ENCODE measurements at regions not wholly inside any gene's neighbourhood (a gene's known extent, or its start where the extent isn't known, plus 50 kb on each side); places are given as distances from the start of the nearest gene placed in this dataset.

GRCh38 chr20:50395251-50395729, 114.9 kb upstream of the PTPN1 start:
- H3K36me3 ChIP-seq (ENCODE audit: insufficient read depth, low read length): no peaks in the 10 kb centered on the region
- H3K27me3 ChIP-seq (ENCODE audit: insufficient read depth, low read length): no peaks in the 10 kb centered on the region
- peaks cover 26% of the 10 kb centered on the region for H3K4me1 ChIP-seq (ENCODE audit: control insufficient read depth, insufficient read depth, low read length, unreplicated experiment)
- no peak overlapping the region for H2AFZ ChIP-seq (ENCODE audit: low read length, unreplicated experiment)
- no peak overlapping the region for H3K4me3 ChIP-seq (ENCODE audit: low read depth, low read length)
- peak overlapping the region; percentile 53; the same call in 1 of the 2 replicates for H3K27ac ChIP-seq (ENCODE audit: low read depth, low read length)
- H3K79me2 ChIP-seq (ENCODE audit: control insufficient read depth, insufficient read depth, low read length, unreplicated experiment): no peaks in the 10 kb centered on the region

GRCh38 chr20:50395914-50396488, 114.2 kb upstream of the PTPN1 start:
- Histone ChIP-seq H3K27me3 (ENCODE audit: insufficient read depth, low read length) (no peaks in the 10 kb centered on the region), H2AFZ (ENCODE audit: low read length, unreplicated experiment) (no peak overlapping the region), H3K27ac (ENCODE audit: low read depth, low read length) (peak overlapping the region; percentile 53; the same call in 1 of the 2 replicates), H3K79me2 (ENCODE audit: control insufficient read depth, insufficient read depth, low read length, unreplicated experiment) (no peaks in the 10 kb centered on the region), H3K36me3 (ENCODE audit: insufficient read depth, low read length) (no peaks in the 10 kb centered on the region), H3K4me1 (ENCODE audit: control insufficient read depth, insufficient read depth, low read length, unreplicated experiment) (peaks cover 26% of the 10 kb centered on the region), H3K4me3 (ENCODE audit: low read depth, low read length) (no peak overlapping the region)

DNA sequence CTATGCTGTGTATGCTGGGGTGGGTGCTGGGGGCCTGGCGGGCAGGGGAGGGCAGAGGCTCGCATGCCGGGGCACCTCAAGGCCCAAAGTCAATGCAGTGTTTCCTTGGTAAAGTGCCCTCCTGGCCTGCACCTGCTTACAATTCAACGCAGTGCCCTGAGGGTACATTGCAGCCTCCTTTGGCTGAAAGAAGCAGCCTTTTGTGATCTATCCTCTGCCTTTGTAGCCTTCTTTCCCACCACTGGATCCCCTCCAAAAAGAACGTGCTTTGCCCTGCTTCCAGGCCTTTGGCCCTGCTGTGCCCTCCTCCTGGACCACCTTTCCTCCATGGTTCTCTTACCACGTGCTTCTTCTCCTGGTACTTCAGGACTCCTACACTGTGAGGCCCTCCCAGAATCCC, 113.6 kb upstream of the PTPN1 start:
- H3K4me3 ChIP-seq (ENCODE audit: low read depth, low read length): no peak overlapping the region
- no peak overlapping the region for H2AFZ ChIP-seq (ENCODE audit: low read length, unreplicated experiment)
- H3K27ac ChIP-seq (ENCODE audit: low read depth, low read length): no peak overlapping the region
- no peaks in the 10 kb centered on the region for H3K79me2 ChIP-seq (ENCODE audit: control insufficient read depth, insufficient read depth, low read length, unreplicated experiment)
- H3K36me3 ChIP-seq (ENCODE audit: insufficient read depth, low read length): no peaks in the 10 kb centered on the region
- no peaks in the 10 kb centered on the region for H3K27me3 ChIP-seq (ENCODE audit: insufficient read depth, low read length)
- peaks cover 26% of the 10 kb centered on the region for H3K4me1 ChIP-seq (ENCODE audit: control insufficient read depth, insufficient read depth, low read length, unreplicated experiment)

GRCh38 chr20:50397058-50397457, 113.1 kb upstream of the PTPN1 start:
- Histone ChIP-seq H3K4me3 (ENCODE audit: low read depth, low read length) (no peak overlapping the region), H3K27ac (ENCODE audit: low read depth, low read length) (no peak overlapping the region), H3K36me3 (ENCODE audit: insufficient read depth, low read length) (no peaks in the 10 kb centered on the region), H3K4me1 (ENCODE audit: control insufficient read depth, insufficient read depth, low read length, unreplicated experiment) (peaks cover 26% of the 10 kb centered on the region), H3K79me2 (ENCODE audit: control insufficient read depth, insufficient read depth, low read length, unreplicated experiment) (no peaks in the 10 kb centered on the region), H3K27me3 (ENCODE audit: insufficient read depth, low read length) (no peaks in the 10 kb centered on the region), H2AFZ (ENCODE audit: low read length, unreplicated experiment) (no peak overlapping the region)

DNA sequence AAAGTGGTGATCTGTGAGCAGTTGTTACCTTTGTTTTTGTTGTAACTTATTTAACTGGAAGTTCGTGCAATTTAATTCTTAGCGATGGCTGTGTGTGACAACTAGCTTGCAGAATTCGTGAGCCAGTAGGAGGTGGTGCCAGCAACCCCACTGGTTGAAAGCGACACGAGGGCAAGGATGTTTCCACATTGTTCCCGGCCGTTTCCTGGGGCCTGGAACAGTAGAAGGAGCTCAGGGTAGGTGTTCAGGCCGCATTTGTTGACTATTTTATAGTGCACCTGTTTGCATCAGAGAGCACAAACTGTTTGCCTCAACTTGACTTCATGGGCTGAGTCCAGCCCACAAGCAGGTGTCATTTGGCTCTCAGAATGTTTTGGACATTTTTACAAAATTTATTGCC, 112.1 kb upstream of the PTPN1 start:
- H3K36me3 ChIP-seq (ENCODE audit: insufficient read depth, low read length): no peaks in the 10 kb centered on the region
- no peaks in the 10 kb centered on the region for H3K27me3 ChIP-seq (ENCODE audit: insufficient read depth, low read length)
- no peaks in the 10 kb centered on the region for H3K79me2 ChIP-seq (ENCODE audit: control insufficient read depth, insufficient read depth, low read length, unreplicated experiment)
- H3K4me3 ChIP-seq (ENCODE audit: low read depth, low read length): no peak overlapping the region
- H3K27ac ChIP-seq (ENCODE audit: low read depth, low read length): no peak overlapping the region
- H3K4me1 ChIP-seq (ENCODE audit: control insufficient read depth, insufficient read depth, low read length, unreplicated experiment): peaks cover 26% of the 10 kb centered on the region
- H2AFZ ChIP-seq (ENCODE audit: low read length, unreplicated experiment): no peak overlapping the region

DNA sequence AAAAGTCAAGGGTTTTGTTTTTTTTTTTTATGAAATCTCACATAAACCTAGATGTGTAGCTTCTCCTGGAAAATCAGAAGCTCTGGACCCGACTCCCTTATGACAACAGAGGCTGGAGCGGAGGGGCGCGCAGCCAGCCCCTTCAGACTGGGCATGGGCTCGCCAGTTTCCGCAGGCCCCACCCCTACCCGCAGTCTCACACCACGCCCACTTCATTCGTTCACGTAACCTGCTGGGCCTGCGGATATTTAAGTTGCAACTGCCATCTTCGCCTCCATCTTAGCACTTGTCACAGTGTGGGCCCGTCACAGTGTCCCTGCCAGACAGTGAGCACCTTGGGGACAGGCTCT, 111.7 kb upstream of the PTPN1 start:
- H2AFZ ChIP-seq (ENCODE audit: low read length, unreplicated experiment): no peak overlapping the region
- no peaks in the 10 kb centered on the region for H3K79me2 ChIP-seq (ENCODE audit: control insufficient read depth, insufficient read depth, low read length, unreplicated experiment)
- no peaks in the 10 kb centered on the region for H3K27me3 ChIP-seq (ENCODE audit: insufficient read depth, low read length)
- H3K4me1 ChIP-seq (ENCODE audit: control insufficient read depth, insufficient read depth, low read length, unreplicated experiment): peaks cover 26% of the 10 kb centered on the region
- H3K27ac ChIP-seq (ENCODE audit: low read depth, low read length): no peak overlapping the region
- H3K36me3 ChIP-seq (ENCODE audit: insufficient read depth, low read length): no peaks in the 10 kb centered on the region
- no peak overlapping the region for H3K4me3 ChIP-seq (ENCODE audit: low read depth, low read length)

GRCh38 chr20:50398821-50399554, 111.2 kb upstream of the PTPN1 start:
- Histone ChIP-seq H3K4me1 (ENCODE audit: control insufficient read depth, insufficient read depth, low read length, unreplicated experiment) (peaks cover 32% of the 10 kb centered on the region), H3K36me3 (ENCODE audit: insufficient read depth, low read length) (no peaks in the 10 kb centered on the region), H3K79me2 (ENCODE audit: control insufficient read depth, insufficient read depth, low read length, unreplicated experiment) (no peaks in the 10 kb centered on the region), H3K27ac (ENCODE audit: low read depth, low read length) (no peak overlapping the region), H3K27me3 (ENCODE audit: insufficient read depth, low read length) (no peaks in the 10 kb centered on the region), H2AFZ (ENCODE audit: low read length, unreplicated experiment) (no peak overlapping the region), H3K4me3 (ENCODE audit: low read depth, low read length) (no peak overlapping the region)

GRCh38 chr20:50399555-50399916, 110.6 kb upstream of the PTPN1 start:
- peaks cover 35% of the 10 kb centered on the region for H3K4me1 ChIP-seq (ENCODE audit: control insufficient read depth, insufficient read depth, low read length, unreplicated experiment)
- H3K27me3 ChIP-seq (ENCODE audit: insufficient read depth, low read length): no peaks in the 10 kb centered on the region
- no peaks in the 10 kb centered on the region for H3K36me3 ChIP-seq (ENCODE audit: insufficient read depth, low read length)
- no peak overlapping the region for H3K27ac ChIP-seq (ENCODE audit: low read depth, low read length)
- no peak overlapping the region for H2AFZ ChIP-seq (ENCODE audit: low read length, unreplicated experiment)
- H3K4me3 ChIP-seq (ENCODE audit: low read depth, low read length): no peak overlapping the region
- no peaks in the 10 kb centered on the region for H3K79me2 ChIP-seq (ENCODE audit: control insufficient read depth, insufficient read depth, low read length, unreplicated experiment)

DNA sequence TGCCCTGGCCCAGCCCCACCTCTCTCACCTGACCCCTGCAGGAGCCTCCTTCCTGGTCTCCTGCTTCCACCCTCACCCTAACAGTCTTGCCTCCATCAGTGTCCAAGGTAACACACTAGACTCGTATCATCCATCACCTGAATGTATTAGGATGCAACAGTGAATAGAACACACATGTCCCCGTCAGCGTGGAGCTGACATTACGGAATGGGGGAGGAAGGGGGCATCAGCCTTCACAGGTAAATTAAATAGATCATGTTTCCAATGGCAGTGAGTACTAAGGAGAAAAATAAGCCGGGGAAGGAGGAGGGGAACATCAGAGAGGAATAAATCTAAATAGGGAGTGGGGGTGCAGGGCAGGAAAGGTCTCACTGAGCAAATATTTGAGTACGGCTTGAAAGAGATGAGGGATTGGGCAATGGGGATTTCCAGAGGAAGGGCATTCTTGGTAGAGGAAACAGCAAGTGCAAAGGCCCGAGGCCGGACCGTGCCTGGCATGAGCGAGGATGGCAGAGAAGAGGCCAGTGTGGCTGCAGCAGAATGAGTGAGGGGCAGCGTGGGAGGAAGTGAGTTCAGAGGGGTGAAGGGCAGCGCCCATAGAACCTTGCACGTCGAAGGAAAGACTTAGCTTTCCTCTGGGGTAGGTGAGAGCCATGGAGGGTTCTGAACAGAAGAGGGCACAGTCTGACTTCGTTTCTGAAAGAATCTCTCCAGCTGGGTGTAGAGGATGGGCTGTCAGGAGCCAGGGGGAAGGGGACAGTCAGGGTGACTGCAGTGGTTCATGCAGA, 110.1 kb upstream of the PTPN1 start:
- no peak overlapping the region for H3K27ac ChIP-seq (ENCODE audit: low read depth, low read length)
- H3K4me3 ChIP-seq (ENCODE audit: low read depth, low read length): no peak overlapping the region
- H3K36me3 ChIP-seq (ENCODE audit: insufficient read depth, low read length): no peaks in the 10 kb centered on the region
- H3K4me1 ChIP-seq (ENCODE audit: control insufficient read depth, insufficient read depth, low read length, unreplicated experiment): peaks cover 29% of the 10 kb centered on the region
- no peaks in the 10 kb centered on the region for H3K79me2 ChIP-seq (ENCODE audit: control insufficient read depth, insufficient read depth, low read length, unreplicated experiment)
- H2AFZ ChIP-seq (ENCODE audit: low read length, unreplicated experiment): no peak overlapping the region
- H3K27me3 ChIP-seq (ENCODE audit: insufficient read depth, low read length): no peaks in the 10 kb centered on the region

DNA sequence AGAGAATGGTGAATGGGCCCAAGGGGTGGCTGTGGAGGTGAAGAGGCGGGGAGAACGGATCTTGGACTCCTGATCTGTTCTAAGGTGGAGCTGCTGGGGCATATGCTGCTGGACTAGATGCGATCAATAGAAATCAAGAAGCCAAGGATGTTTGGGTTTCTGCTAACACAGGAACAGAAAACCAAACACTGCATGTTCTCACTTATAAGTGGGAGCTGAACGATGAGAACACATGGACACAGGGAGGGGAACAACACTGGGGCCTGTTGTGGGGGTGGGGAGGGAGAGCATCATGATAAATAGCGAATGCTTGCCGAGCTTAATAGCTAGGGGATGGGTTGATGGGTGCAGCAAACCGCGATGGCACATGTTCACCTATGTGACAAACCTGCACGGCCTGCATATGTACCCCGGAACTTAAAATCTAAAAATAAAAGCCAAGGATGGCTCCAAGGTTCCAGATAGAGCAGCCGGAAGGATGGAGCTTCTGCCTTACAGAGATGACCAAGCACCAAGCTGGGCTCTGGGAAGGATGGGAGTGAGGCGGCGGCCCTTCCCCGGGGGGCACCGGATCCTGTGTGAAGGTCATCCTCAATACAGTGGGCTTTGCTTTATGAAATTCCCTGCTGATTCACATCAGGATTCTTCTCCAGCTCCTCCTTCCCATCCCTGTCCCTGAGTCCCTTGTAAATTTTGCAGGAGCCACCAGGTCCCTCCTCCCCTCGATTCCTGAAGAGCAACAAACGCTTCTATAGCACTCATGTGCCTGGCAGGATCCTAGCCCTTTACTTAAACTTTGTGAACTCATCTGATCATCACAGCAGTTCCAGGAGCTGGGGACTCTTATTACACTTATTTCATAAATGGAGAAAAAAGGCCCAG, 109.2 kb upstream of the PTPN1 start:
- peaks cover 22% of the 10 kb centered on the region for H3K4me1 ChIP-seq (ENCODE audit: control insufficient read depth, insufficient read depth, low read length, unreplicated experiment)
- H3K27ac ChIP-seq (ENCODE audit: low read depth, low read length): no peak overlapping the region
- H2AFZ ChIP-seq (ENCODE audit: low read length, unreplicated experiment): no peak overlapping the region

More for the DNA sequence above, 109.2 kb upstream of the PTPN1 start:
- no peaks in the 10 kb centered on the region for H3K27me3 ChIP-seq (ENCODE audit: insufficient read depth, low read length)
- no peak overlapping the region for H3K4me3 ChIP-seq (ENCODE audit: low read depth, low read length)
- H3K79me2 ChIP-seq (ENCODE audit: control insufficient read depth, insufficient read depth, low read length, unreplicated experiment): no peaks in the 10 kb centered on the region
- no peaks in the 10 kb centered on the region for H3K36me3 ChIP-seq (ENCODE audit: insufficient read depth, low read length)

Measured in ACC112 (cell line).